H1 (cell line): ENCODE measurements at regions not wholly inside any gene's neighbourhood (a gene's known extent, or its start where the extent isn't known, plus 50 kb on each side); places are given as distances from the start of the nearest gene placed in this dataset.

Experiments used
- CTCF ChIA-PET: fragments of 300-600 bp; sonication (Branson Sonifier 250); formaldehyde crosslinking; loops from one replicate; lab custom pipeline; 2021; ENCODE audit not compliant: partially characterized antibody; lab: Charles Lee
- POLR2A ChIA-PET: fragments of 300-600 bp; sonication (Branson Sonifier 250); formaldehyde crosslinking; loops from one replicate; lab custom pipeline; 2021; ENCODE audit warnings: inconsistent platforms; ENCODE audit not compliant: partially characterized antibody; lab: Charles Lee
- DNase-seq, 2 experiments: peaks; one replicate each; pipeline versions ENCODE4 v3.0.0 to v3.0.0-alpha.2; 2010 to 2022; ENCODE audit warnings: low spot score in 2 of 2, low read depth in 1 of 2, mixed read lengths in 1 of 2
- FAIRE-seq: peaks from 2 replicates; lab custom pipeline; 2011; peaks lifted over from hg19 to GRCh38; lab: Jason Lieb, UNC
- H2AFZ ChIP-seq: 2 replicates; pipeline ENCODE4 v1.8.1; 2012; ENCODE audit warnings: low read length, inconsistent platforms
- H2AK5ac ChIP-seq: 2 replicates; pipeline ENCODE4 v1.6.1; 2013; ENCODE audit warnings: low read depth, low read length
- H2BK120ac ChIP-seq: replicated peaks from 2 replicates; pipeline ENCODE3; 2013; ENCODE audit warnings: low read depth, low read length, inconsistent platforms
- H2BK12ac ChIP-seq: 2 replicates; pipeline ENCODE4 v1.6.1; 2013; ENCODE audit warnings: low read depth, low read length
- H2BK15ac ChIP-seq: 2 replicates; pipeline ENCODE4 v1.6.1; 2013; ENCODE audit warnings: low read length
- H2BK20ac ChIP-seq: 2 replicates; pipeline ENCODE4 v1.6.1; 2013; ENCODE audit warnings: low read length
- H2BK5ac ChIP-seq: 2 replicates; pipeline ENCODE4 v1.6.1; 2013; ENCODE audit warnings: low read depth, low read length
- H3K14ac ChIP-seq: 2 replicates; pipeline ENCODE4 v1.6.1; 2013; ENCODE audit warnings: inconsistent platforms; ENCODE audit not compliant: insufficient read length
- H3K18ac ChIP-seq: 2 replicates; pipeline ENCODE4 v1.6.1; 2013; ENCODE audit warnings: low read length; ENCODE audit errors: extremely low read depth
- H3K23ac ChIP-seq: 2 replicates; pipeline ENCODE4 v1.6.1; 2013; ENCODE audit warnings: inconsistent platforms; ENCODE audit not compliant: insufficient read length
- H3K23me2 ChIP-seq: 2 replicates; pipeline ENCODE4 v1.6.1; 2013; ENCODE audit warnings: low read depth, low read length
- H3K27ac ChIP-seq: 2 replicates; pipeline ENCODE4 v1.6.1; 2011; ENCODE audit warnings: low read depth, low read length, inconsistent platforms
- H3K27me3 ChIP-seq, 4 experiments: replicated peaks in 1 of 4; 1 replicate in 1 of 4; 2 replicates in 3 of 4; pipeline versions ENCODE4 v1.6.1 to v1.8.1; 2011 to 2013; ENCODE audit warnings: low read length in 3 of 4, mild to moderate bottlenecking in 3 of 4, inconsistent platforms in 2 of 4, mixed read lengths in 2 of 4, moderate library complexity in 1 of 4; ENCODE audit not compliant: control insufficient read depth in 3 of 4, insufficient read depth in 3 of 4; ENCODE audit errors: extremely low read depth in 1 of 4
- H3K36me3 ChIP-seq, 4 experiments: 2 replicates each; pipeline versions ENCODE4 v1.6.1 to v1.8.1; 2011 to 2013; ENCODE audit warnings: mild to moderate bottlenecking in 4 of 4, low read length in 3 of 4, moderate library complexity in 2 of 4, control low read depth in 1 of 4, inconsistent platforms in 1 of 4; ENCODE audit not compliant: insufficient read depth in 4 of 4, control insufficient read depth in 2 of 4
- H3K4ac ChIP-seq: replicated peaks from 2 replicates; pipeline ENCODE3; 2013; ENCODE audit warnings: low read length, low read depth, mixed read lengths, inconsistent platforms; ENCODE audit not compliant: insufficient read length
- H3K4me1 ChIP-seq, 4 experiments: replicated peaks in 1 of 4; 1 replicate in 1 of 4; 2 replicates in 3 of 4; pipeline versions ENCODE4 v1.6.1 to v1.8.1; 2011 to 2013; ENCODE audit warnings: low read length in 3 of 4, inconsistent platforms in 2 of 4, mixed read lengths in 1 of 4; ENCODE audit not compliant: insufficient read depth in 4 of 4, control insufficient read depth in 3 of 4
- H3K4me2 ChIP-seq, 2 experiments: 2 replicates each; pipeline versions ENCODE4 v1.6.1 to v1.8.1; 2011 to 2013; ENCODE audit warnings: low read depth in 2 of 2, low read length in 2 of 2, control low read depth in 1 of 2, inconsistent platforms in 1 of 2, mild to moderate bottlenecking in 1 of 2; ENCODE audit not compliant: insufficient read depth in 1 of 2
- H3K4me3 ChIP-seq, 4 experiments: fragments of 200-600, 300-600 bp in 1 of 4; sonication (generic), shearing (Covaris generic), sonication (Bioruptor Twin) in 1 of 4; 2 replicates each; pipeline versions ENCODE4 v1.5.1 to v1.8.1; 2011 to 2016; ENCODE audit warnings: low read length in 4 of 4, low read depth in 3 of 4, control low read depth in 2 of 4, inconsistent platforms in 2 of 4, mild to moderate bottlenecking in 2 of 4, mixed read lengths in 1 of 4, moderate library complexity in 1 of 4; ENCODE audit not compliant: insufficient read depth in 2 of 4; ENCODE audit errors: extremely low read depth in 1 of 4
- H3K56ac ChIP-seq: replicated peaks from 2 replicates; pipeline ENCODE3; 2013; ENCODE audit warnings: low read depth, mild to moderate bottlenecking, mixed read lengths, low read length, inconsistent platforms; ENCODE audit not compliant: insufficient read length
- H3K79me1 ChIP-seq: 2 replicates; pipeline ENCODE4 v1.6.1; 2013; ENCODE audit warnings: low read depth, low read length, control low read depth
- H3K79me2 ChIP-seq, 2 experiments: 2 replicates each; pipeline versions ENCODE4 v1.6.1 to v1.8.1; 2012 to 2013; ENCODE audit warnings: low read length in 2 of 2, mild to moderate bottlenecking in 2 of 2, inconsistent platforms in 1 of 2; ENCODE audit not compliant: insufficient read depth in 2 of 2, control insufficient read depth in 1 of 2
- H3K9ac ChIP-seq, 4 experiments: replicated peaks in 1 of 4; 1 replicate in 1 of 4; 2 replicates in 3 of 4; pipeline versions ENCODE4 v1.6.1 to v1.8.1; 2011 to 2013; ENCODE audit warnings: low read depth in 3 of 4, low read length in 3 of 4, control low read depth in 2 of 4, mild to moderate bottlenecking in 2 of 4, moderate library complexity in 2 of 4, inconsistent platforms in 1 of 4; ENCODE audit errors: extremely low read depth in 1 of 4
- H3K9me3 ChIP-seq, 2 experiments: 2 replicates each; pipeline versions ENCODE4 v1.6.1 to v1.8.1; 2012 to 2013; ENCODE audit warnings: mild to moderate bottlenecking in 2 of 2, moderate library complexity in 2 of 2, control low read depth in 1 of 2, inconsistent platforms in 1 of 2, low read depth in 1 of 2, low read length in 1 of 2, mixed read lengths in 1 of 2; ENCODE audit not compliant: insufficient read depth in 2 of 2
- H4K20me1 ChIP-seq, 2 experiments: replicated peaks in 1 of 2; 2 replicates each; pipeline versions ENCODE3 to v1.8.1; 2011 to 2013; ENCODE audit warnings: inconsistent platforms in 2 of 2, low read length in 2 of 2, mild to moderate bottlenecking in 1 of 2; ENCODE audit not compliant: insufficient read depth in 2 of 2, control insufficient read depth in 1 of 2
- H4K5ac ChIP-seq: 2 replicates; pipeline ENCODE4 v1.6.1; 2013; ENCODE audit warnings: low read length, low read depth, mixed read lengths, inconsistent platforms; ENCODE audit not compliant: insufficient read length
- H4K8ac ChIP-seq: 2 replicates; pipeline ENCODE4 v1.8.0; 2013; ENCODE audit warnings: mild to moderate bottlenecking, moderate library complexity, low read length, inconsistent platforms; ENCODE audit not compliant: insufficient read depth; ENCODE audit errors: extremely low read depth
- H4K91ac ChIP-seq: replicated peaks from 2 replicates; pipeline ENCODE3; 2013; ENCODE audit warnings: low read length, mixed read lengths, inconsistent platforms; ENCODE audit not compliant: insufficient read length
- EP300 ChIP-seq, 2 experiments: IDR thresholded peaks; 1 replicate in 1 of 2; 2 replicates in 1 of 2; pipeline ENCODE4 v1.6.1; 2011 to 2012; ENCODE audit warnings: low read depth in 2 of 2, low read length in 2 of 2, mild to moderate bottlenecking in 2 of 2, borderline replicate concordance in 1 of 2, inconsistent platforms in 1 of 2, moderate library complexity in 1 of 2
- EZH2 ChIP-seq: fragments of 200-600 bp; sonication (generic); IDR thresholded peaks from 2 replicates; pipeline ENCODE4 v1.7.1; 2012; ENCODE audit warnings: low read depth, mild to moderate bottlenecking, moderate library complexity, low read length, inconsistent platforms; ENCODE audit not compliant: severe bottlenecking
- JUN ChIP-seq: IDR thresholded peaks from 2 replicates; pipeline ENCODE4 v1.6.1; 2011; ENCODE audit warnings: low read depth, mild to moderate bottlenecking, improper control_type of control experiment, low read length
- KDM4A ChIP-seq: IDR thresholded peaks from one replicate; pipeline ENCODE4 v1.7.1; 2012; ENCODE audit warnings: low read depth, mild to moderate bottlenecking, moderate library complexity, low read length, inconsistent platforms; ENCODE audit not compliant: severe bottlenecking
- MAFK ChIP-seq: IDR thresholded peaks from 2 replicates; pipeline ENCODE4 v1.6.1; 2012; ENCODE audit warnings: low read depth, mild to moderate bottlenecking, improper control_type of control experiment, low read length
- POLR2AphosphoS5 ChIP-seq: IDR thresholded peaks from 2 replicates; pipeline ENCODE4 v1.6.1; 2011; ENCODE audit warnings: low read depth, low read length
- RXRA ChIP-seq: IDR thresholded peaks from 2 replicates; pipeline ENCODE4 v1.6.1; 2011; ENCODE audit warnings: low read depth, mild to moderate bottlenecking, low read length, moderate library complexity; ENCODE audit not compliant: insufficient read depth
- SIX5 ChIP-seq: IDR thresholded peaks from 2 replicates; pipeline ENCODE4 v1.6.1; 2011; ENCODE audit warnings: mild to moderate bottlenecking, low read depth, low read length
- WGBS, 2 experiments: shearing (Covaris generic) in 1 of 2; methylation state at CpG; one replicate each; pipeline versions ENCODE4 v1.1.6 to v1.1.7; 2013 to 2015; ENCODE audit warnings: low lambda C conversion rate in 2 of 2, mixed read lengths in 2 of 2, inconsistent platforms in 1 of 2, low coverage in 1 of 2, missing lambda C conversion rate in 1 of 2; ENCODE audit not compliant: insufficient replicate concordance in 2 of 2, insufficient coverage in 1 of 2, insufficient read length in 1 of 2; ENCODE audit errors: extremely low coverage in 1 of 2, missing lambda C conversion rate in 1 of 2; 5-methylcytosine and 5-hydroxymethylcytosine counted together
- TF ChIP-seq, protein P1 (sequence below): IDR thresholded peaks from 2 replicates; pipeline ENCODE4 v1.6.1; 2012; ENCODE audit warnings: inconsistent platforms

DNA sequence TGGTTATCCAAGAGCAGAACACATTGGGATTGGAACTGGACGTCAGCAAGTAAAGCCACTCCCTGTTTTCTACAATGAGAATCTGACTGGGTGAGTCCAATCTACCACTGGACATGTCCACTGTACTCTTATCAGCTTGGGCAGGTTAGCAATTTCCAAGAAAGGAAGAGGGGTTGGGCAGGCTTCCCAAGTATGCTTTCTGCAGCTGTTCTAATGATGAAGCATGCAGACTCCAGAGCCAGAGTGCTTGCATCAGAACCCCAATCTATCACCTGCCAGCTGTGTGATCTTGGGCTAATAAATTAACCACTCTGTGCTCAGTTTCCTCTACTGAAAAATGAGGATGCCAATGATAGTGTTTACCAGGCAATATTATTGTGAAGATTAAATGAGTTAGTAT is 92.0 kb downstream of the EMP1 start:
- Histone ChIP-seq H2BK120ac (no peak overlapping the region), H2BK12ac (no peak overlapping the region), H3K36me3 (no peaks in the 10 kb centered on the region), H3K4me1 (no peaks in the 10 kb centered on the region), H3K79me2 (no peaks in the 10 kb centered on the region), H2BK15ac (no peak overlapping the region)
- CTCF ChIA-PET: interaction anchor here (1.9 kb wide), 1 partner anchor 10 kb away, joined by 9 read pairs; no protein-coding TSS in a partner anchor
- TF ChIP-seq EP300 (IDR thresholded peaks at IDR 0.05; ENCODE audit: borderline replicate concordance in 1 of 2, low read depth in 2 of 2, low read length in 2 of 2) (no peak), EZH2 (no peak), SIX5 (no peak), KDM4A (no peak), JUN (no peak), POLR2AphosphoS5 (no peak), MAFK (no peak), RXRA (no peak)
- TF ChIP-seq, protein P1, sequence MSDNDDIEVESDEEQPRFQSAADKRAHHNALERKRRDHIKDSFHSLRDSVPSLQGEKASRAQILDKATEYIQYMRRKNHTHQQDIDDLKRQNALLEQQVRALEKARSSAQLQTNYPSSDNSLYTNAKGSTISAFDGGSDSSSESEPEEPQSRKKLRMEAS: no peak
- TF ChIP-seq, all 59 proteins: peak for 0
- Histone ChIP-seq H3K23me2 (no peaks in the 10 kb centered on the region; the same call in 1 of the 2 replicates), H4K20me1 (peaks cover 0 to 1% of the 10 kb centered on the region in 2 experiments), H3K79me1 (no peaks in the 10 kb centered on the region), H3K4me2 (no peak overlapping the region), H4K91ac (no peak overlapping the region), H3K9me3 (no peaks in the 10 kb centered on the region), H3K4ac (no peak overlapping the region), H3K14ac (no peak overlapping the region), H2BK5ac (no peak overlapping the region), H2AFZ (no peak overlapping the region), H3K9ac (no peak overlapping the region), H2AK5ac (no peak overlapping the region), H3K27ac (no peak overlapping the region), H3K18ac (no peak overlapping the region), H4K5ac (no peak overlapping the region), H3K23ac (no peak overlapping the region), H3K56ac (no peak overlapping the region), H3K4me3 (no peak overlapping the region), H3K27me3 (no peaks in the 10 kb centered on the region), H4K8ac (no peak overlapping the region), H2BK20ac (no peak overlapping the region)
- 73% methylated on average over 1 of the region's 1 CpG; no CpG with 5 or more reads in 1 of the 2 experiments for whole genome bisulfite sequencing, 2 experiments
- FAIRE-seq (no peak), DNase-seq (no peak)
- POLR2A ChIA-PET: no interaction called here
